GM18907 (cell line): ENCODE measurements at regions not wholly inside any gene's neighbourhood (a gene's known extent, or its start where the extent isn't known, plus 50 kb on each side); places are given as distances from the start of the nearest gene placed in this dataset.
"Not testable (repeated sequence)": the region's sequence is repeated elsewhere in the genome, so short reads cannot be mapped to it uniquely, and the experiment has no call there.

ENCODE experiments used
- ATAC-seq: cut with Tn5 transposase; IDR thresholded peaks from one replicate; pipeline ENCODE4 v1.9.1; 2021; ENCODE audit warnings: mild to moderate bottlenecking, moderate library complexity; ENCODE audit not compliant: unreplicated experiment

GRCh38 chr14:53620317-53620716 lies 336.3 kb downstream of the BMP4 start:
- ATAC-seq, result no peak

GRCh38 chr14:53619691-53620231 lies 336.9 kb downstream of the BMP4 start:
- ATAC-seq, result no peak

- ATAC-seq, result not testable (repeated sequence)
Observed at GRCh38 chr14:53616536-53616935, 340.1 kb downstream of the BMP4 start.

GRCh38 chr14:53615252-53615651 lies 341.4 kb downstream of the BMP4 start:
- no peak for ATAC-seq

GRCh38 chr14:53613404-53614253 lies 343.0 kb downstream of the BMP4 start:
- ATAC-seq, result peak; percentile 97

GRCh38 chr14:53610947-53611346 lies 345.7 kb downstream of the BMP4 start:
- ATAC-seq, result no peak

GRCh38 chr14:53609009-53609408 lies 347.6 kb downstream of the BMP4 start:
- no peak for ATAC-seq

- ATAC-seq, result peak; percentile 41
Observed at GRCh38 chr14:53608369-53608768, 348.3 kb downstream of the BMP4 start.

- no peak for ATAC-seq
Observed at GRCh38 chr14:53606203-53606602, 350.4 kb downstream of the BMP4 start.

GRCh38 chr14:53605562-53605961 lies 351.1 kb downstream of the BMP4 start:
- no peak for ATAC-seq

- ATAC-seq, result peak; percentile 54
Observed at GRCh38 chr14:53603994-53604393, 352.6 kb downstream of the BMP4 start.

- ATAC-seq, result no peak
Observed at GRCh38 chr14:53601409-53601808, 355.2 kb downstream of the BMP4 start.

GRCh38 chr14:53599221-53599945 lies 357.2 kb downstream of the BMP4 start:
- ATAC-seq, result no peak

- ATAC-seq, result no peak
Observed at GRCh38 chr14:53596853-53597525, 359.6 kb downstream of the BMP4 start.

GRCh38 chr14:53591816-53592215 lies 364.8 kb downstream of the BMP4 start:
- no peak for ATAC-seq

GRCh38 chr14:53581504-53581903 lies 375.1 kb downstream of the BMP4 start:
- ATAC-seq, result no peak

GRCh38 chr14:53571641-53572328 lies 384.8 kb downstream of the BMP4 start:
- no peak for ATAC-seq

GRCh38 chr14:53570411-53571387 lies 385.9 kb downstream of the BMP4 start:
- peak; percentile 96 for ATAC-seq

GRCh38 chr14:53569446-53569845 lies 387.2 kb downstream of the BMP4 start:
- ATAC-seq, result no peak
